HL-60 (cell line): ENCODE measurements at regions not wholly inside any gene's neighbourhood (a gene's known extent, or its start where the extent isn't known, plus 50 kb on each side); places are given as distances from the start of the nearest gene placed in this dataset.

ENCODE experiments used
- DNase-seq, 2 experiments: peaks; one replicate each; pipeline ENCODE4 v3.0.0-alpha.2; 2010 to 2020; ENCODE audit warnings: low read depth in 1 of 2, low spot score in 1 of 2
- H3K27ac ChIP-seq: fragments of 250-450 bp; sonication (Bioruptor Pico); replicated peaks from 2 replicates; pipeline ENCODE4 v1.5.1; 2020; ENCODE audit warnings: mild to moderate bottlenecking, moderate library complexity
- H3K27me3 ChIP-seq: fragments of 250-450 bp; sonication (Bioruptor Pico); 2 replicates; pipeline ENCODE4 v1.5.1; 2021; ENCODE audit warnings: mild to moderate bottlenecking, moderate library complexity; ENCODE audit not compliant: insufficient read depth, poor library complexity, severe bottlenecking
- H3K4me3 ChIP-seq: replicated peaks from 2 replicates; pipeline ENCODE4 v1.5.1; 2011; ENCODE audit warnings: mild to moderate bottlenecking, control low read depth, low read length; ENCODE audit not compliant: insufficient read depth
- GABPA ChIP-seq: IDR thresholded peaks from 2 replicates; pipeline ENCODE4 v1.6.1; 2012; ENCODE audit warnings: low read depth
- POLR2AphosphoS5 ChIP-seq: IDR thresholded peaks from 2 replicates; pipeline ENCODE4 v1.6.1; 2012; ENCODE audit warnings: low read depth
- SPI1 ChIP-seq: IDR thresholded peaks from 2 replicates; pipeline ENCODE4 v1.6.1; 2012; ENCODE audit warnings: low read depth, mild to moderate bottlenecking, borderline replicate concordance
- TF ChIP-seq, protein P1 (sequence below): IDR thresholded peaks from one replicate; pipeline ENCODE4 v1.5.1; 2011; ENCODE audit warnings: low read length, control low read depth, inconsistent platforms; ENCODE audit not compliant: insufficient read depth
- TF ChIP-seq, protein P2 (sequence below): IDR thresholded peaks from 2 replicates; pipeline ENCODE4 v1.6.1; 2012; ENCODE audit warnings: low read depth; ENCODE audit not compliant: insufficient replicate concordance

DNA sequence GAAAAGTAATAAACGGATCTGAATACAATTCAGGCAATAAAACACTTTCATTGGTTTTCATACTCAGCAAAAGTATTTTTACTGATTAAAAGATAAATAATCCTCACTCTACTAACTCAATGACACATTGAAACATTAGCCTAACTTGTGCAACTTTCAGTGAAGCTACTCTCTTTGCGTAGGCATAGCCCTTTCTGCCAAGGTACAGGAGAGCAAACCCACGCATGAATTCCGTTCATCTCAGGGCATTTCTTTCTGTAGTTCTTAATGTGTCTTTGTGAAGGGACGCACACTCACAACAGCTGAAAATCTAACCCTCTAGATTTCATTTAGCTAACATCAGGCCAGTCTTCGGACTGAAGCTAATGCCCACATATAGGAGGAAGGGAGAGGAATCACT, 66.4 kb upstream of the TLE1 start:
- TF ChIP-seq, protein P1, sequence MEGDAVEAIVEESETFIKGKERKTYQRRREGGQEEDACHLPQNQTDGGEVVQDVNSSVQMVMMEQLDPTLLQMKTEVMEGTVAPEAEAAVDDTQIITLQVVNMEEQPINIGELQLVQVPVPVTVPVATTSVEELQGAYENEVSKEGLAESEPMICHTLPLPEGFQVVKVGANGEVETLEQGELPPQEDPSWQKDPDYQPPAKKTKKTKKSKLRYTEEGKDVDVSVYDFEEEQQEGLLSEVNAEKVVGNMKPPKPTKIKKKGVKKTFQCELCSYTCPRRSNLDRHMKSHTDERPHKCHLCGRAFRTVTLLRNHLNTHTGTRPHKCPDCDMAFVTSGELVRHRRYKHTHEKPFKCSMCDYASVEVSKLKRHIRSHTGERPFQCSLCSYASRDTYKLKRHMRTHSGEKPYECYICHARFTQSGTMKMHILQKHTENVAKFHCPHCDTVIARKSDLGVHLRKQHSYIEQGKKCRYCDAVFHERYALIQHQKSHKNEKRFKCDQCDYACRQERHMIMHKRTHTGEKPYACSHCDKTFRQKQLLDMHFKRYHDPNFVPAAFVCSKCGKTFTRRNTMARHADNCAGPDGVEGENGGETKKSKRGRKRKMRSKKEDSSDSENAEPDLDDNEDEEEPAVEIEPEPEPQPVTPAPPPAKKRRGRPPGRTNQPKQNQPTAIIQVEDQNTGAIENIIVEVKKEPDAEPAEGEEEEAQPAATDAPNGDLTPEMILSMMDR, result no peak
- no peak for TF ChIP-seq SPI1
- no peak for TF ChIP-seq POLR2AphosphoS5
- TF ChIP-seq, protein P2, sequence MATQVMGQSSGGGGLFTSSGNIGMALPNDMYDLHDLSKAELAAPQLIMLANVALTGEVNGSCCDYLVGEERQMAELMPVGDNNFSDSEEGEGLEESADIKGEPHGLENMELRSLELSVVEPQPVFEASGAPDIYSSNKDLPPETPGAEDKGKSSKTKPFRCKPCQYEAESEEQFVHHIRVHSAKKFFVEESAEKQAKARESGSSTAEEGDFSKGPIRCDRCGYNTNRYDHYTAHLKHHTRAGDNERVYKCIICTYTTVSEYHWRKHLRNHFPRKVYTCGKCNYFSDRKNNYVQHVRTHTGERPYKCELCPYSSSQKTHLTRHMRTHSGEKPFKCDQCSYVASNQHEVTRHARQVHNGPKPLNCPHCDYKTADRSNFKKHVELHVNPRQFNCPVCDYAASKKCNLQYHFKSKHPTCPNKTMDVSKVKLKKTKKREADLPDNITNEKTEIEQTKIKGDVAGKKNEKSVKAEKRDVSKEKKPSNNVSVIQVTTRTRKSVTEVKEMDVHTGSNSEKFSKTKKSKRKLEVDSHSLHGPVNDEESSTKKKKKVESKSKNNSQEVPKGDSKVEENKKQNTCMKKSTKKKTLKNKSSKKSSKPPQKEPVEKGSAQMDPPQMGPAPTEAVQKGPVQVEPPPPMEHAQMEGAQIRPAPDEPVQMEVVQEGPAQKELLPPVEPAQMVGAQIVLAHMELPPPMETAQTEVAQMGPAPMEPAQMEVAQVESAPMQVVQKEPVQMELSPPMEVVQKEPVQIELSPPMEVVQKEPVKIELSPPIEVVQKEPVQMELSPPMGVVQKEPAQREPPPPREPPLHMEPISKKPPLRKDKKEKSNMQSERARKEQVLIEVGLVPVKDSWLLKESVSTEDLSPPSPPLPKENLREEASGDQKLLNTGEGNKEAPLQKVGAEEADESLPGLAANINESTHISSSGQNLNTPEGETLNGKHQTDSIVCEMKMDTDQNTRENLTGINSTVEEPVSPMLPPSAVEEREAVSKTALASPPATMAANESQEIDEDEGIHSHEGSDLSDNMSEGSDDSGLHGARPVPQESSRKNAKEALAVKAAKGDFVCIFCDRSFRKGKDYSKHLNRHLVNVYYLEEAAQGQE, result no peak
- no peak for TF ChIP-seq GABPA
- H3K27ac ChIP-seq, result no peak overlapping the region
- H3K27me3 ChIP-seq, result no peaks in the 10 kb centered on the region
- DNase-seq, result no peak
- no peak overlapping the region for H3K4me3 ChIP-seq

DNA sequence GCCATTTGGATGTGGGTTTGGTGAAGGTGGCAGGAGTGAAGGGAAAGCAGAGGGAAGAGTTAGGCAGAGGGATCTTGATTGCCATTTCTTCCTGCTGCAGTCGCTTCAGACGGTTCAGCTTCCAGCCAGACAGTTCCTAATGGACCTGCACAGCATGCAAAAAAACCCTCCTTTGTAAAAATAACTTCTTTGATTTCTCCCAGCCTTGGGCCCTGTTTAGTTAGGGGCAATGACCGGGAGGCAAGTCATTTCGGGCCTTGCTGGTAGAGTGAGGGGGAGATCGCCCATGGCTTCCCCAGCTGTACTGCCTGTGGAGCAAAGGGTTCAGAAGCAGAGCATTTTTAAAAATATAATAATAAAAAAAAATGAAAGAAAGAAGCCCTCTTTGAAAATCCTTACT, 67.2 kb upstream of the TLE1 start:
- DNase-seq, result no peak
- no peak overlapping the region for H3K4me3 ChIP-seq

DNA sequence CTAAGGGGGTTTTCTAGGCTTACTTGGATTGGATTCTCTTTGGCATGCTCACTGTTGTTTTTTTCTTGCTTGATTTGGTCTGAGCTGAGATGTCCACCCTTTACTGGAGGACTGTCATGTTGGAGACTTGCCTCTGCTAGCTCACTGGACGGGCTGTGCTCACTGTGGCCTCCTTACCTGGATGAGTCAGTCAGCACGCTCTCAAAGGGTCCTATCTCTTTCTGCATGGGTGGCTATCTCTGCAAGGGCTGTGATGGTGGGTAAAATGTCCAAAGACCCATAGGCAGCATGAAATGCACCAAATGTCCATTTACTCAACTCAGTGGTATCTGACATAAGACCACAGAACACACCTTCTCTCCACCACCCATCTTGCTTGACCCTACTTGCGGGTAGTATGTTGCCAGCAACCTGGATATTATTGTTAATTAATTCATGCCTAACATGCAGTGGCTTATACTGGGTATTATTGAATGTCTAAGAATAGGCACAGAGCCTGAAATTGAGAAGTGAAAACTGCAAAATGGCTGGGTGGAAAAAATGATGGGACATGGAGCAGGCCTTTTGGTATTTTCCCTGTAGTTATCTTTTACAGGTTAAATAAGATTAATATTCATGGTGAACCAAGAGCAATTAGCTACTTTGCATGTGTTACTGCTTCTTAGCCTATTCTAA, 68.9 kb upstream of the TLE1 start:
- H3K4me3 ChIP-seq, result no peak overlapping the region
- TF ChIP-seq, protein P2, result no peak
- TF ChIP-seq GABPA (no peak), SPI1 (no peak)
- TF ChIP-seq, protein P1, result no peak
- DNase-seq, result no peak
- H3K27ac ChIP-seq, result no peak overlapping the region
- H3K27me3 ChIP-seq, result no peaks in the 10 kb centered on the region

More for the DNA sequence above, 67.2 kb upstream of the TLE1 start:
- TF ChIP-seq POLR2AphosphoS5 (no peak), GABPA (no peak), SPI1 (no peak)
- TF ChIP-seq, protein P1, result no peak
- TF ChIP-seq, protein P2, result no peak
- Histone ChIP-seq H3K27me3 (no peaks in the 10 kb centered on the region), H3K27ac (no peak overlapping the region)
